ENCODE measurements at regions not wholly inside any gene's neighbourhood (a gene's known extent, or its start where the extent isn't known, plus 50 kb on each side); places are given as distances from the start of the nearest gene placed in this dataset.

GRCh38 chr3:30141927-30142326 is 464.5 kb upstream of the TGFBR2 start:
- no peak for DNase-seq (ENCODE audit: low read depth, low spot score)
- H3K4me3 ChIP-seq (ENCODE audit: low read depth, low read length): no peak overlapping the region
- ChIA-PET CTCF (no interaction called here), POLR2A (no interaction called here)
- no peak for TF ChIP-seq CTCF (IDR thresholded peaks at IDR 0.05; ENCODE audit: insufficient read depth, low read length, missing control alignments)

GRCh38 chr3:30142946-30143345 is 463.5 kb upstream of the TGFBR2 start:
- TF ChIP-seq CTCF (IDR thresholded peaks at IDR 0.05; ENCODE audit: insufficient read depth, low read length, missing control alignments): no peak
- ChIA-PET CTCF (no interaction called here), POLR2A (no interaction called here)

GRCh38 chr3:30145281-30145680 is 461.1 kb upstream of the TGFBR2 start:
- DNase-seq (ENCODE audit: low read depth, low spot score): no peak
- TF ChIP-seq CTCF (IDR thresholded peaks at IDR 0.05; ENCODE audit: insufficient read depth, low read length, missing control alignments): no peak
- no peak overlapping the region for H3K4me3 ChIP-seq (ENCODE audit: low read depth, low read length)
- ChIA-PET POLR2A (no interaction called here), CTCF (no interaction called here)

More at GRCh38 chr3:30142946-30143345, 463.5 kb upstream of the TGFBR2 start:
- no peak for DNase-seq (ENCODE audit: low read depth, low spot score)
- no peak overlapping the region for H3K4me3 ChIP-seq (ENCODE audit: low read depth, low read length)

GRCh38 chr3:30146978-30147377 is 459.4 kb upstream of the TGFBR2 start:
- H3K4me3 ChIP-seq (ENCODE audit: low read depth, low read length): no peak overlapping the region
- ChIA-PET POLR2A (no interaction called here), CTCF (interaction anchor here (1.2 kb wide), 1 partner anchor 11 kb away, joined by 3 read pairs; no protein-coding TSS in a partner anchor)
- TF ChIP-seq CTCF (IDR thresholded peaks at IDR 0.05; ENCODE audit: insufficient read depth, low read length, missing control alignments): no peak
- no peak for DNase-seq (ENCODE audit: low read depth, low spot score)

- ChIA-PET POLR2A (no interaction called here), CTCF (interaction anchor here (1.1 kb wide), 1 partner anchor 44 kb away, joined by 4 read pairs; no protein-coding TSS in a partner anchor)
- no peak for TF ChIP-seq CTCF (IDR thresholded peaks at IDR 0.05; ENCODE audit: insufficient read depth, low read length, missing control alignments)
These were observed 451.5 kb upstream of the TGFBR2 start for GRCh38 chr3:30154853-30155252.

GRCh38 chr3:30155755-30156154 is 450.6 kb upstream of the TGFBR2 start:
- ChIA-PET CTCF (no interaction called here), POLR2A (no interaction called here)
- DNase-seq (ENCODE audit: low read depth, low spot score): no peak
- TF ChIP-seq CTCF (IDR thresholded peaks at IDR 0.05; ENCODE audit: insufficient read depth, low read length, missing control alignments): no peak
- H3K4me3 ChIP-seq (ENCODE audit: low read depth, low read length): no peak overlapping the region

More at GRCh38 chr3:30154853-30155252, 451.5 kb upstream of the TGFBR2 start:
- DNase-seq (ENCODE audit: low read depth, low spot score): no peak
- no peak overlapping the region for H3K4me3 ChIP-seq (ENCODE audit: low read depth, low read length)
